AG04449 (cell line): ENCODE measurements at regions not wholly inside any gene's neighbourhood (a gene's known extent, or its start where the extent isn't known, plus 50 kb on each side); places are given as distances from the start of the nearest gene placed in this dataset.

ENCODE experiments used
- CTCF ChIA-PET: fragments of 350-600 bp; formaldehyde crosslinking; extraction: SDS; loops from one replicate; lab custom pipeline; 2021; ENCODE audit warnings: antibody characterized with exemption; lab: Yijun Ruan, JAX
- POLR2A ChIA-PET: fragments of 400-600, 350-600 bp; formaldehyde crosslinking; extraction: SDS; loops from one replicate; lab custom pipeline; 2020; ENCODE audit warnings: antibody characterized with exemption, inconsistent platforms; lab: Yijun Ruan, JAX
- DNase-seq: peaks from one replicate; pipeline ENCODE4 v3.0.0-alpha.2; 2010; ENCODE audit warnings: low read depth, low spot score
- H3K4me3 ChIP-seq: 2 replicates; pipeline ENCODE4 v1.5.1; 2011; ENCODE audit warnings: low read depth, mild to moderate bottlenecking, control low read depth, low read length
- CTCF ChIP-seq: IDR thresholded peaks from one replicate; pipeline ENCODE4 v1.5.1; 2011; ENCODE audit warnings: mild to moderate bottlenecking, moderate library complexity, low read length, control low read depth, inconsistent platforms; ENCODE audit not compliant: insufficient read depth; ENCODE audit errors: missing control alignments

- no peak for TF ChIP-seq CTCF
- H3K4me3 ChIP-seq, result no peak overlapping the region
- DNase-seq, result no peak
- ChIA-PET CTCF (no interaction called here), POLR2A (no interaction called here)
These were observed 98.0 kb downstream of the HRH4 start for GRCh38 chr18:24558403-24558802.

GRCh38 chr18:24559526-24559925 lies 99.1 kb downstream of the HRH4 start:
- no peak for TF ChIP-seq CTCF
- ChIA-PET CTCF (no interaction called here), POLR2A (no interaction called here)
- H3K4me3 ChIP-seq, result no peak overlapping the region
- no peak for DNase-seq

GRCh38 chr18:24560511-24560981 lies 100.1 kb downstream of the HRH4 start:
- POLR2A ChIA-PET, result no interaction called here
- CTCF ChIA-PET, result no interaction called here
- no peak for TF ChIP-seq CTCF
- DNase-seq, result no peak
- H3K4me3 ChIP-seq, result no peak overlapping the region

GRCh38 chr18:24561369-24561965 lies 101.0 kb downstream of the HRH4 start:
- CTCF ChIA-PET, result no interaction called here
- no peak for DNase-seq
- POLR2A ChIA-PET, result interaction anchor here (0.5 kb wide), 1 partner anchor 14 kb away, joined by 4 read pairs; no protein-coding TSS in a partner anchor
- no peak overlapping the region for H3K4me3 ChIP-seq
- TF ChIP-seq CTCF, result no peak

GRCh38 chr18:24567199-24567598 lies 106.8 kb downstream of the HRH4 start:
- TF ChIP-seq CTCF, result no peak
- no peak for DNase-seq
- H3K4me3 ChIP-seq, result no peak overlapping the region
- POLR2A ChIA-PET, result no interaction called here
- CTCF ChIA-PET, result interaction anchor here (1.4 kb wide), 1 partner anchor 21 kb away, joined by 3 read pairs; no protein-coding TSS in a partner anchor

GRCh38 chr18:24570716-24571115 lies 110.3 kb downstream of the HRH4 start:
- CTCF ChIA-PET, result no interaction called here
- POLR2A ChIA-PET, result no interaction called here
- DNase-seq, result no peak
- H3K4me3 ChIP-seq, result no peak overlapping the region
- no peak for TF ChIP-seq CTCF
